ENCODE measurements at regions not wholly inside any gene's neighbourhood (a gene's known extent, or its start where the extent isn't known, plus 50 kb on each side); places are given as distances from the start of the nearest gene placed in this dataset.

GRCh38 chr2:215622837-215623236 lies 187.0 kb upstream of the FN1 start:
- Mint-ChIP-seq H3K9me3 (ENCODE audit: unreplicated experiment) (peaks cover 2% of the 10 kb centered on the region), H3K36me3 (ENCODE audit: unreplicated experiment) (no peaks in the 10 kb centered on the region), H3K27me3 (ENCODE audit: unreplicated experiment) (no peaks in the 10 kb centered on the region), H3K4me1 (ENCODE audit: low read depth, unreplicated experiment) (peaks cover 16% of the 10 kb centered on the region), H3K4me3 (ENCODE audit: unreplicated experiment) (no peak overlapping the region), H3K27ac (ENCODE audit: unreplicated experiment) (no peak overlapping the region)
- DNase-seq = no peak
- TF ChIP-seq, protein P1, sequence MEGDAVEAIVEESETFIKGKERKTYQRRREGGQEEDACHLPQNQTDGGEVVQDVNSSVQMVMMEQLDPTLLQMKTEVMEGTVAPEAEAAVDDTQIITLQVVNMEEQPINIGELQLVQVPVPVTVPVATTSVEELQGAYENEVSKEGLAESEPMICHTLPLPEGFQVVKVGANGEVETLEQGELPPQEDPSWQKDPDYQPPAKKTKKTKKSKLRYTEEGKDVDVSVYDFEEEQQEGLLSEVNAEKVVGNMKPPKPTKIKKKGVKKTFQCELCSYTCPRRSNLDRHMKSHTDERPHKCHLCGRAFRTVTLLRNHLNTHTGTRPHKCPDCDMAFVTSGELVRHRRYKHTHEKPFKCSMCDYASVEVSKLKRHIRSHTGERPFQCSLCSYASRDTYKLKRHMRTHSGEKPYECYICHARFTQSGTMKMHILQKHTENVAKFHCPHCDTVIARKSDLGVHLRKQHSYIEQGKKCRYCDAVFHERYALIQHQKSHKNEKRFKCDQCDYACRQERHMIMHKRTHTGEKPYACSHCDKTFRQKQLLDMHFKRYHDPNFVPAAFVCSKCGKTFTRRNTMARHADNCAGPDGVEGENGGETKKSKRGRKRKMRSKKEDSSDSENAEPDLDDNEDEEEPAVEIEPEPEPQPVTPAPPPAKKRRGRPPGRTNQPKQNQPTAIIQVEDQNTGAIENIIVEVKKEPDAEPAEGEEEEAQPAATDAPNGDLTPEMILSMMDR (IDR thresholded peaks at IDR 0.05; ENCODE audit: partially characterized antibody, unreplicated experiment) = no peak

- Mint-ChIP-seq H3K36me3 (ENCODE audit: unreplicated experiment) (no peaks in the 10 kb centered on the region), H3K9me3 (ENCODE audit: unreplicated experiment) (peaks cover 2% of the 10 kb centered on the region), H3K4me3 (ENCODE audit: unreplicated experiment) (no peak overlapping the region), H3K4me1 (ENCODE audit: low read depth, unreplicated experiment) (peaks cover 11% of the 10 kb centered on the region), H3K27me3 (ENCODE audit: unreplicated experiment) (no peaks in the 10 kb centered on the region), H3K27ac (ENCODE audit: unreplicated experiment) (no peak overlapping the region)
- DNase-seq = no peak
- TF ChIP-seq, protein P1 (IDR thresholded peaks at IDR 0.05; ENCODE audit: partially characterized antibody, unreplicated experiment) = no peak
Observed at GRCh38 chr2:215621381-215621780, 185.5 kb upstream of the FN1 start.

- no peak for DNase-seq
- peaks cover 11% of the 10 kb centered on the region for H3K4me1 Mint-ChIP-seq (ENCODE audit: low read depth, unreplicated experiment)
- no peaks in the 10 kb centered on the region for H3K27me3 Mint-ChIP-seq (ENCODE audit: unreplicated experiment)
- no peaks in the 10 kb centered on the region for H3K36me3 Mint-ChIP-seq (ENCODE audit: unreplicated experiment)
- TF ChIP-seq, protein P1 (IDR thresholded peaks at IDR 0.05; ENCODE audit: partially characterized antibody, unreplicated experiment) = no peak
- H3K4me3 Mint-ChIP-seq (ENCODE audit: unreplicated experiment) = no peak overlapping the region
- H3K27ac Mint-ChIP-seq (ENCODE audit: unreplicated experiment) = no peak overlapping the region
- peaks cover 2% of the 10 kb centered on the region for H3K9me3 Mint-ChIP-seq (ENCODE audit: unreplicated experiment)
Observed at GRCh38 chr2:215620528-215620927, 184.7 kb upstream of the FN1 start.

GRCh38 chr2:215619989-215620388 lies 184.1 kb upstream of the FN1 start:
- Mint-ChIP-seq H3K27ac (ENCODE audit: unreplicated experiment) (peak overlapping the region; percentile 11), H3K4me3 (ENCODE audit: unreplicated experiment) (peak overlapping the region; percentile 13), H3K27me3 (ENCODE audit: unreplicated experiment) (no peaks in the 10 kb centered on the region), H3K36me3 (ENCODE audit: unreplicated experiment) (no peaks in the 10 kb centered on the region), H3K4me1 (ENCODE audit: low read depth, unreplicated experiment) (peaks cover 11% of the 10 kb centered on the region), H3K9me3 (ENCODE audit: unreplicated experiment) (peaks cover 2% of the 10 kb centered on the region)
- TF ChIP-seq, protein P1 (IDR thresholded peaks at IDR 0.05; ENCODE audit: partially characterized antibody, unreplicated experiment) = no peak
- DNase-seq = no peak

DNA sequence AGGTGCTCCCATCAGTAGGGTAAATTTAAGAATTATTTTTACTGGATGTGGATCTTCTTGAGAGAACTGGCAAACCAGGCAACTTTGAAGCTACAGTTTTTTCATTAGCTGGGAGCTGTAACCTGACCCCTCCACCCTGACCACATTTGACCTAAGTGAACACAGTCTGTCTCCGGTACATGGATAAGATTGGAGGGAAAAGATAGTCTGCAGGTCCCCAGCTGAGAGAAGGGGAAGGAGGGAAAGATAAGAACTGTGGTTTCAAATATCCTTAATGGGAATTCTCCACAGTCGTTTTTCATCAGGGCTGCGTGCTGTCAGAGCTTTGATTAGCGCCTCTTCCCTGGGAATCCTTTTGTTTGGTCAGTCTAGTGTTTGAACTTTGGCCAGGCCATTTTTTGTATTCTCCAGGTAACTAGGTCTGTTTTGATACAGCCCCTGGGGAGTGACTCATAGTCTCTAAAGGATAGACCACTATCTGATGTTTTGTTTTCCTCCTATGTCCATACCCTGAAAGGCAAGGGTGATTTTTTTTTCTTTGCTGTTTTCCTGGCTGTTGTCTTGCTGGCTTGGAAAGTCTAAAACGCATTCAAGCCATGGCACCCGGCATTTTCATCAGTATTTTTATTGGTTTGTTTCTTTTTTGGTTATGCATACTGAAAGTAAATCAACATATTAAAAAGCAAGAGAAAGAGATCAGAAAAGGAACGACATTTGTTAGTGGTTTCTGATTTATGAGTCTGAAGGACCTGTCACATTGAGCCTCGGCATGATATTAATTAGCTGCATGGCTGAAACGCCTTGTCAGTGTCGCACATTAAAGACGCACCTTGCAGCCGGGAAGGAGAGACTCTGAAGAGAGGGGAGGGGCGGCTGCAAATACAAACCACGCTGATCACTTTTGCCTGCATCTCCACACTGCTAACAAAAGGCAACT lies 183.4 kb upstream of the FN1 start:
- Mint-ChIP-seq H3K4me1 (ENCODE audit: low read depth, unreplicated experiment) (peaks cover 11% of the 10 kb centered on the region), H3K4me3 (ENCODE audit: unreplicated experiment) (peak overlapping the region; percentile 61), H3K9me3 (ENCODE audit: unreplicated experiment) (peaks cover 2% of the 10 kb centered on the region), H3K36me3 (ENCODE audit: unreplicated experiment) (no peaks in the 10 kb centered on the region), H3K27me3 (ENCODE audit: unreplicated experiment) (peaks cover 2% of the 10 kb centered on the region), H3K27ac (ENCODE audit: unreplicated experiment) (peak overlapping the region; percentile 65)
- no peak for DNase-seq
- TF ChIP-seq, protein P1 (IDR thresholded peaks at IDR 0.05; ENCODE audit: partially characterized antibody, unreplicated experiment) = no peak
